ENCODE measurements at regions not wholly inside any gene's neighbourhood (a gene's known extent, or its start where the extent isn't known, plus 50 kb on each side); places are given as distances from the start of the nearest gene placed in this dataset.

DNA sequence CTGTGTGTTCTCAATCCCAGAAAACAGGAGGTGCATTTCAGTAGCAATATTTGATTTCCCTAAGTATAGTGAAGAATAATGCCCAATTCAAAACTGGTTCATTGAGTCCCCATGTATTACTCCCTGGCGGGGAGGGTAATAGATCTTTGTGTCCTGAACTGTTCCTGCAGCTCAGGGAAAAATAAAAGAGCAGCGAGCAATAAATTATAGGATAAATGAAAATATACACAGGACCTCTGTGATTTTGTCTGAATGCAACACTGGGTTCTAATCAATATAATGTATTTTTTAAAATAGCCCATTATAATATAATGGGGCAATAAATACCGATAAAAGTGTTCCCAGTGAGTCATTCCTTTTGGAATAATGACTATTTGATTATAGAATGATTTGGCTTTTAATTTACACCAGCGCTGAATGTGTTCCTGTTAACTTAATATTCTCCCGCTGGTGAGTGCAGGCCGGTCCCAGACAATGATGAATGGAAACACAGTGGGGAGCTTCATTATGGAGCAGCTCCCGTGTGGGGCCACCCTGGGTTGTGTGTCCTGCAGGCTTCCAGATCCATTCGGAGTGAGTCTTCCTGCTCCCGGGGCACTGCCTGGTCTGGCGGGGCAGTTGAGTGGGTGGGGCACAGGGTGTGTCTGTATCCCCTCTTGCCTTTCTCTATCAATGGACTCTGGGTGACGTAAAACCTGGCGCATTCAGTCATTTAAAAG lies 263.1 kb downstream of the ACTR3B start:
- TF ChIP-seq CTCF (IDR thresholded peaks at IDR 0.05) (no peak), EZH2phosphoT487 (IDR thresholded peaks at IDR 0.05) (no peak)

All from neural progenitor cell (in vitro differentiated cells).